Colonic mucosa (tissue), 4 donors: ENCODE measurements at regions not wholly inside any gene's neighbourhood (a gene's known extent, or its start where the extent isn't known, plus 50 kb on each side); places are given as distances from the start of the nearest gene placed in this dataset.

Experiments used
- DNase-seq: peaks from one replicate; pipeline ENCODE4 v3.0.0-alpha.2; 2020
- H3K27ac ChIP-seq: fragments of 200-600 bp; one replicate; pipeline ENCODE4 v1.8.0; 2021
- H3K27me3 ChIP-seq: fragments of 200-600 bp; one replicate; pipeline ENCODE4 v1.8.0; 2021
- H3K36me3 ChIP-seq: fragments of 200-600 bp; one replicate; pipeline ENCODE4 v1.8.0; 2021
- H3K4me1 ChIP-seq: fragments of 200-600 bp; one replicate; pipeline ENCODE4 v1.8.0; 2021; ENCODE audit warnings: mild to moderate bottlenecking
- H3K4me3 ChIP-seq: fragments of 200-600 bp; one replicate; pipeline ENCODE4 v1.8.0; 2021
- H3K9ac ChIP-seq, 2 donors: one replicate each; pipeline ENCODE4 v1.7.0; 2013; ENCODE audit warnings: control low read depth in 2 of 2, low read depth in 2 of 2, low read length in 2 of 2
- H3K9me3 ChIP-seq: fragments of 200-600 bp; one replicate; pipeline ENCODE4 v1.8.0; 2021
- CTCF ChIP-seq: fragments of 200-600 bp; IDR thresholded peaks from one replicate; pipeline ENCODE4 v1.8.0; 2022; ENCODE audit warnings: antibody characterized with exemption, mild to moderate bottlenecking
- intact Hi-C: fragments of 100-400 bp; cut with DNase I; formaldehyde crosslinking; loops from one replicate; pipeline ENCODE4 v1.14.1; 2022
- donor health status: healthy.
- donor health status: DM: no; HTN: no; CAD: no.
- donor health status: DM: no; HTN: no; CAD: no.

GRCh38 chr2:65919550-65920188 lies 487.3 kb upstream of the SPRED2 start:
- Histone ChIP-seq H3K4me1 (no peaks in the 10 kb centered on the region), H3K9ac (no peak overlapping the region), H3K4me3 (no peak overlapping the region), H3K27me3 (no peaks in the 10 kb centered on the region), H3K27ac (no peak overlapping the region), H3K36me3 (no peaks in the 10 kb centered on the region), H3K9me3 (no peaks in the 10 kb centered on the region)
- intact Hi-C loops, result no loop called here
- no peak for DNase-seq
- no peak for TF ChIP-seq CTCF

GRCh38 chr2:65918760-65919187 lies 486.4 kb upstream of the SPRED2 start:
- DNase-seq, result no peak
- no peaks in the 10 kb centered on the region for H3K4me1 ChIP-seq
- H3K36me3 ChIP-seq, result no peaks in the 10 kb centered on the region
- intact Hi-C loops, result no loop called here
- no peak for TF ChIP-seq CTCF
- no peak overlapping the region for H3K27ac ChIP-seq
- H3K27me3 ChIP-seq, result no peaks in the 10 kb centered on the region
- no peak overlapping the region for H3K4me3 ChIP-seq
- H3K9me3 ChIP-seq, result no peaks in the 10 kb centered on the region
- H3K9ac ChIP-seq, result no peak overlapping the region

GRCh38 chr2:65917986-65918385 lies 485.6 kb upstream of the SPRED2 start:
- TF ChIP-seq CTCF, result no peak
- Histone ChIP-seq H3K36me3 (no peaks in the 10 kb centered on the region), H3K27me3 (no peaks in the 10 kb centered on the region), H3K27ac (no peak overlapping the region), H3K4me1 (no peaks in the 10 kb centered on the region), H3K9me3 (no peaks in the 10 kb centered on the region), H3K9ac (no peak overlapping the region), H3K4me3 (no peak overlapping the region)
- intact Hi-C loops, result no loop called here
- no peak for DNase-seq

GRCh38 chr2:65916785-65917295 lies 484.4 kb upstream of the SPRED2 start:
- Histone ChIP-seq H3K4me3 (no peak overlapping the region), H3K9me3 (no peaks in the 10 kb centered on the region), H3K36me3 (no peaks in the 10 kb centered on the region), H3K27ac (no peak overlapping the region), H3K4me1 (no peaks in the 10 kb centered on the region), H3K27me3 (no peaks in the 10 kb centered on the region), H3K9ac (no peak overlapping the region)
- DNase-seq, result no peak
- TF ChIP-seq CTCF, result no peak
- intact Hi-C loops, result no loop called here

DNA sequence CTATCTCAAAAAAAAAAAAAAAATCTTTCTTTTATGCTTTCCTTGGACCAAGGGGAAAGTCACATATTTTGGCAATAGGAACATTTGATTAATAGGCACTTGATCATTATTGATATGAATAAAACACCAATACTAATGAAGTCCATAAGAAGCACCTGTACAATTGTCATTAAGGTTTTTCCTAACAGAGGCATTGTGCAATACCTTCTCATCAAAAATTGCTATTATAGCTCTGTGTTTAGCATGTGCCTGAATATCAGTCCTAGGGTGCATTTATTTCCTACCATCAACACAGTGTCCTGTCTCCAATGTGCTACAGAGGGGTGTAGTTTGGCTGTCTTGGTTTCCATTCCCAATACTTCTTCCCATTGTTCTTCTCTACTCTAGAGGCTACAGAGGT lies 483.8 kb upstream of the SPRED2 start:
- Histone ChIP-seq H3K36me3 (no peaks in the 10 kb centered on the region), H3K4me1 (no peaks in the 10 kb centered on the region), H3K27me3 (no peaks in the 10 kb centered on the region), H3K9me3 (no peaks in the 10 kb centered on the region), H3K4me3 (no peak overlapping the region), H3K9ac (no peak overlapping the region), H3K27ac (no peak overlapping the region)
- intact Hi-C loops, result no loop called here
- TF ChIP-seq CTCF, result no peak
- no peak for DNase-seq
